HepG2 (cell line): ENCODE measurements at regions not wholly inside any gene's neighbourhood (a gene's known extent, or its start where the extent isn't known, plus 50 kb on each side); places are given as distances from the start of the nearest gene placed in this dataset.

Experiments used
- IKZF1 ChIP-seq: fragments of 450-650 bp; IDR thresholded peaks from 2 replicates; pipeline ENCODE4 v1.7.1; 2016
- IKZF4 ChIP-seq: sonication (generic); formaldehyde crosslinking; IDR thresholded peaks from 2 replicates; pipeline ENCODE4 v1.5.1; 2020; ENCODE audit warnings: borderline replicate concordance, mild to moderate bottlenecking, low read depth, missing genetic modification reagents; ENCODE audit errors: not compliant biosample characterization
- SP140L ChIP-seq: sonication (generic); formaldehyde crosslinking; IDR thresholded peaks from 2 replicates; pipeline ENCODE4 v1.4.0; 2020; ENCODE audit warnings: missing genetic modification reagents, borderline replicate concordance
- STAG1 ChIP-seq: sonication (generic); formaldehyde crosslinking; IDR thresholded peaks from 2 replicates; pipeline ENCODE4 v1.4.0; 2020; ENCODE audit warnings: missing genetic modification reagents
- TARDBP ChIP-seq: sonication (generic); formaldehyde crosslinking; IDR thresholded peaks from 2 replicates; pipeline ENCODE4 v1.8.0; 2022; ENCODE audit warnings: mild to moderate bottlenecking, missing genetic modification reagents
- ZNF253 ChIP-seq: sonication (generic); formaldehyde crosslinking; IDR thresholded peaks from 2 replicates; pipeline ENCODE4 v1.8.0; 2022; ENCODE audit warnings: mild to moderate bottlenecking, missing genetic modification reagents, borderline replicate concordance
- ZNF781 ChIP-seq: sonication (generic); formaldehyde crosslinking; IDR thresholded peaks from 2 replicates; pipeline ENCODE4 v1.5.1; 2020; ENCODE audit warnings: borderline replicate concordance, mild to moderate bottlenecking, missing genetic modification reagents; ENCODE audit errors: not compliant biosample characterization
- TF ChIP-seq, protein P1 (sequence below): sonication (generic); formaldehyde crosslinking; IDR thresholded peaks from 2 replicates; pipeline ENCODE4 v1.5.0; 2020; ENCODE audit warnings: mild to moderate bottlenecking, missing genetic modification reagents
- TF ChIP-seq, protein P2 (sequence below): sonication (generic); formaldehyde crosslinking; IDR thresholded peaks from 2 replicates; pipeline ENCODE4 v1.4.0; 2020; ENCODE audit warnings: missing genetic modification reagents
- TF ChIP-seq, protein P3 (sequence below): sonication (generic); formaldehyde crosslinking; IDR thresholded peaks from 2 replicates; pipeline ENCODE4 v1.5.1; 2020; ENCODE audit warnings: missing genetic modification reagents, mild to moderate bottlenecking, borderline replicate concordance
- TF ChIP-seq, protein P4 (sequence below): sonication (generic); formaldehyde crosslinking; IDR thresholded peaks from 2 replicates; pipeline ENCODE4 v1.4.0; 2020; ENCODE audit warnings: missing genetic modification reagents
- TF ChIP-seq, protein P5 (sequence below): IDR thresholded peaks from 2 replicates; pipeline ENCODE4 v1.6.1; 2012; ENCODE audit warnings: inconsistent platforms
- TF ChIP-seq, protein P6 (sequence below): sonication (generic); formaldehyde crosslinking; conservative IDR thresholded peaks from 2 replicates; pipeline ENCODE4 v1.8.0; 2022; ENCODE audit warnings: low read depth, missing genetic modification reagents
- TF ChIP-seq, protein P7 (sequence below): sonication (generic); formaldehyde crosslinking; IDR thresholded peaks from 2 replicates; pipeline ENCODE4 v1.5.0; 2020; ENCODE audit warnings: mild to moderate bottlenecking, missing genetic modification reagents, moderate library complexity

DNA sequence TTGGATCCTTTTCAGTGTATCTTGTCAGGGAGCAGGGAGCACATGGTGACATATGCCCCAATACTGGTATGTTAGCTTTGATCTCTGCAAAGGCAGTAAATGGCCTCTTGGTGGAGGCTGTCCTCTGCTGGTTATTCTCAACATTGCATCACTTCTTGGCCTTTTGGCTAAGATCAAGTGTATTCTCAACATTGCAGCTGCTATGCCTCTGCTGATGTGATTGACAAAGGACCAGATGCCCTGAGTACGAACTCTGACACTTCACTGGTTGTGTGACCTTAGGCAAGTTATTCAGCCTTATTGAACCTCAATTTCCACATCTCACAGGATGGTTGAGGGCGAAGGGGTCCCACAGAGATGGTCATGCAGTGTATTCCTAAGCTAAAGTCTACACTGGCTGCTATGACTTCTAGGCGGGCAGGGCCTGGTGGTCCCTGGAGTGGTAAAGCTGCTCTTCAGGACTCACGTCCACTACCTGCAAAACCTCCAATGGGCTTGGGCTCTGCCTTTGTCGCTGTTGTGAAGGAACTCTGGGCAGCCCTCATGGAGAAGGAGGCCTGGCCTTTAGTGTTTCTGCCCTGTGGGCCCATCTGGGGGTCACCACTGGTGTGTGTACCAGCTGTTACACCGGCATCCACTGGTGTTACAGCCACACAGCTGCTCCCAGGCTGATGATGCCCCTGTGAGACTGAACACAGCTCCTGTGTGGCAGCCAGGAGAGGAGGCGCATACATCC, 64.8 kb downstream of the DNTTIP2 start (continued):
- TF ChIP-seq, protein P1, sequence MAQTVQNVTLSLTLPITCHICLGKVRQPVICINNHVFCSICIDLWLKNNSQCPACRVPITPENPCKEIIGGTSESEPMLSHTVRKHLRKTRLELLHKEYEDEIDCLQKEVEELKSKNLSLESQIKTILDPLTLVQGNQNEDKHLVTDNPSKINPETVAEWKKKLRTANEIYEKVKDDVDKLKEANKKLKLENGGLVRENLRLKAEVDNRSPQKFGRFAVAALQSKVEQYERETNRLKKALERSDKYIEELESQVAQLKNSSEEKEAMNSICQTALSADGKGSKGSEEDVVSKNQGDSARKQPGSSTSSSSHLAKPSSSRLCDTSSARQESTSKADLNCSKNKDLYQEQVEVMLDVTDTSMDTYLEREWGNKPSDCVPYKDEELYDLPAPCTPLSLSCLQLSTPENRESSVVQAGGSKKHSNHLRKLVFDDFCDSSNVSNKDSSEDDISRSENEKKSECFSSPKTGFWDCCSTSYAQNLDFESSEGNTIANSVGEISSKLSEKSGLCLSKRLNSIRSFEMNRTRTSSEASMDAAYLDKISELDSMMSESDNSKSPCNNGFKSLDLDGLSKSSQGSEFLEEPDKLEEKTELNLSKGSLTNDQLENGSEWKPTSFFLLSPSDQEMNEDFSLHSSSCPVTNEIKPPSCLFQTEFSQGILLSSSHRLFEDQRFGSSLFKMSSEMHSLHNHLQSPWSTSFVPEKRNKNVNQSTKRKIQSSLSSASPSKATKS (CRISPR knock-in tag) = no peak
- TF ChIP-seq, protein P2, sequence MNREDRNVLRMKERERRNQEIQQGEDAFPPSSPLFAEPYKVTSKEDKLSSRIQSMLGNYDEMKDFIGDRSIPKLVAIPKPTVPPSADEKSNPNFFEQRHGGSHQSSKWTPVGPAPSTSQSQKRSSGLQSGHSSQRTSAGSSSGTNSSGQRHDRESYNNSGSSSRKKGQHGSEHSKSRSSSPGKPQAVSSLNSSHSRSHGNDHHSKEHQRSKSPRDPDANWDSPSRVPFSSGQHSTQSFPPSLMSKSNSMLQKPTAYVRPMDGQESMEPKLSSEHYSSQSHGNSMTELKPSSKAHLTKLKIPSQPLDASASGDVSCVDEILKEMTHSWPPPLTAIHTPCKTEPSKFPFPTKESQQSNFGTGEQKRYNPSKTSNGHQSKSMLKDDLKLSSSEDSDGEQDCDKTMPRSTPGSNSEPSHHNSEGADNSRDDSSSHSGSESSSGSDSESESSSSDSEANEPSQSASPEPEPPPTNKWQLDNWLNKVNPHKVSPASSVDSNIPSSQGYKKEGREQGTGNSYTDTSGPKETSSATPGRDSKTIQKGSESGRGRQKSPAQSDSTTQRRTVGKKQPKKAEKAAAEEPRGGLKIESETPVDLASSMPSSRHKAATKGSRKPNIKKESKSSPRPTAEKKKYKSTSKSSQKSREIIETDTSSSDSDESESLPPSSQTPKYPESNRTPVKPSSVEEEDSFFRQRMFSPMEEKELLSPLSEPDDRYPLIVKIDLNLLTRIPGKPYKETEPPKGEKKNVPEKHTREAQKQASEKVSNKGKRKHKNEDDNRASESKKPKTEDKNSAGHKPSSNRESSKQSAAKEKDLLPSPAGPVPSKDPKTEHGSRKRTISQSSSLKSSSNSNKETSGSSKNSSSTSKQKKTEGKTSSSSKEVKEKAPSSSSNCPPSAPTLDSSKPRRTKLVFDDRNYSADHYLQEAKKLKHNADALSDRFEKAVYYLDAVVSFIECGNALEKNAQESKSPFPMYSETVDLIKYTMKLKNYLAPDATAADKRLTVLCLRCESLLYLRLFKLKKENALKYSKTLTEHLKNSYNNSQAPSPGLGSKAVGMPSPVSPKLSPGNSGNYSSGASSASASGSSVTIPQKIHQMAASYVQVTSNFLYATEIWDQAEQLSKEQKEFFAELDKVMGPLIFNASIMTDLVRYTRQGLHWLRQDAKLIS (CRISPR knock-in tag) = no peak
- TF ChIP-seq SP140L (CRISPR knock-in tag) = 0 out of 2 replicates have a peak, but pooled peaks have one; percentile 33
- TF ChIP-seq, protein P3, sequence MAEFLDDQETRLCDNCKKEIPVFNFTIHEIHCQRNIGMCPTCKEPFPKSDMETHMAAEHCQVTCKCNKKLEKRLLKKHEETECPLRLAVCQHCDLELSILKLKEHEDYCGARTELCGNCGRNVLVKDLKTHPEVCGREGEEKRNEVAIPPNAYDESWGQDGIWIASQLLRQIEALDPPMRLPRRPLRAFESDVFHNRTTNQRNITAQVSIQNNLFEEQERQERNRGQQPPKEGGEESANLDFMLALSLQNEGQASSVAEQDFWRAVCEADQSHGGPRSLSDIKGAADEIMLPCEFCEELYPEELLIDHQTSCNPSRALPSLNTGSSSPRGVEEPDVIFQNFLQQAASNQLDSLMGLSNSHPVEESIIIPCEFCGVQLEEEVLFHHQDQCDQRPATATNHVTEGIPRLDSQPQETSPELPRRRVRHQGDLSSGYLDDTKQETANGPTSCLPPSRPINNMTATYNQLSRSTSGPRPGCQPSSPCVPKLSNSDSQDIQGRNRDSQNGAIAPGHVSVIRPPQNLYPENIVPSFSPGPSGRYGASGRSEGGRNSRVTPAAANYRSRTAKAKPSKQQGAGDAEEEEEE = no peak
- TF ChIP-seq, protein P4, sequence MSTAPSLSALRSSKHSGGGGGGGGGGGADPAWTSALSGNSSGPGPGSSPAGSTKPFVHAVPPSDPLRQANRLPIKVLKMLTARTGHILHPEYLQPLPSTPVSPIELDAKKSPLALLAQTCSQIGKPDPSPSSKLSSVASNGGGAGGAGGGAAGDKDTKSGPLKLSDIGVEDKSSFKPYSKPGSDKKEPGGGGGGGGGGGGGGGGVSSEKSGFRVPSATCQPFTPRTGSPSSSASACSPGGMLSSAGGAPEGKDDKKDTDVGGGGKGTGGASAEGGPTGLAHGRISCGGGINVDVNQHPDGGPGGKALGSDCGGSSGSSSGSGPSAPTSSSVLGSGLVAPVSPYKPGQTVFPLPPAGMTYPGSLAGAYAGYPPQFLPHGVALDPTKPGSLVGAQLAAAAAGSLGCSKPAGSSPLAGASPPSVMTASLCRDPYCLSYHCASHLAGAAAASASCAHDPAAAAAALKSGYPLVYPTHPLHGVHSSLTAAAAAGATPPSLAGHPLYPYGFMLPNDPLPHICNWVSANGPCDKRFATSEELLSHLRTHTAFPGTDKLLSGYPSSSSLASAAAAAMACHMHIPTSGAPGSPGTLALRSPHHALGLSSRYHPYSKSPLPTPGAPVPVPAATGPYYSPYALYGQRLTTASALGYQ (CRISPR knock-in tag) = no peak
- no peak for TF ChIP-seq IKZF1
- TF ChIP-seq, protein P5, sequence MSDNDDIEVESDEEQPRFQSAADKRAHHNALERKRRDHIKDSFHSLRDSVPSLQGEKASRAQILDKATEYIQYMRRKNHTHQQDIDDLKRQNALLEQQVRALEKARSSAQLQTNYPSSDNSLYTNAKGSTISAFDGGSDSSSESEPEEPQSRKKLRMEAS = peak; percentile 74
- TF ChIP-seq ZNF781 (CRISPR knock-in tag) = no peak
- TF ChIP-seq TARDBP (CRISPR knock-in tag) = no peak
- peak; percentile 100 for TF ChIP-seq STAG1 (CRISPR knock-in tag)
- TF ChIP-seq ZNF253 (CRISPR knock-in tag) = no peak
- TF ChIP-seq, protein P6, sequence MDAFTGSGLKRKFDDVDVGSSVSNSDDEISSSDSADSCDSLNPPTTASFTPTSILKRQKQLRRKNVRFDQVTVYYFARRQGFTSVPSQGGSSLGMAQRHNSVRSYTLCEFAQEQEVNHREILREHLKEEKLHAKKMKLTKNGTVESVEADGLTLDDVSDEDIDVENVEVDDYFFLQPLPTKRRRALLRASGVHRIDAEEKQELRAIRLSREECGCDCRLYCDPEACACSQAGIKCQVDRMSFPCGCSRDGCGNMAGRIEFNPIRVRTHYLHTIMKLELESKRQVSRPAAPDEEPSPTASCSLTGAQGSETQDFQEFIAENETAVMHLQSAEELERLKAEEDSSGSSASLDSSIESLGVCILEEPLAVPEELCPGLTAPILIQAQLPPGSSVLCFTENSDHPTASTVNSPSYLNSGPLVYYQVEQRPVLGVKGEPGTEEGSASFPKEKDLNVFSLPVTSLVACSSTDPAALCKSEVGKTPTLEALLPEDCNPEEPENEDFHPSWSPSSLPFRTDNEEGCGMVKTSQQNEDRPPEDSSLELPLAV (CRISPR knock-in tag) = no peak
- TF ChIP-seq, protein P7, sequence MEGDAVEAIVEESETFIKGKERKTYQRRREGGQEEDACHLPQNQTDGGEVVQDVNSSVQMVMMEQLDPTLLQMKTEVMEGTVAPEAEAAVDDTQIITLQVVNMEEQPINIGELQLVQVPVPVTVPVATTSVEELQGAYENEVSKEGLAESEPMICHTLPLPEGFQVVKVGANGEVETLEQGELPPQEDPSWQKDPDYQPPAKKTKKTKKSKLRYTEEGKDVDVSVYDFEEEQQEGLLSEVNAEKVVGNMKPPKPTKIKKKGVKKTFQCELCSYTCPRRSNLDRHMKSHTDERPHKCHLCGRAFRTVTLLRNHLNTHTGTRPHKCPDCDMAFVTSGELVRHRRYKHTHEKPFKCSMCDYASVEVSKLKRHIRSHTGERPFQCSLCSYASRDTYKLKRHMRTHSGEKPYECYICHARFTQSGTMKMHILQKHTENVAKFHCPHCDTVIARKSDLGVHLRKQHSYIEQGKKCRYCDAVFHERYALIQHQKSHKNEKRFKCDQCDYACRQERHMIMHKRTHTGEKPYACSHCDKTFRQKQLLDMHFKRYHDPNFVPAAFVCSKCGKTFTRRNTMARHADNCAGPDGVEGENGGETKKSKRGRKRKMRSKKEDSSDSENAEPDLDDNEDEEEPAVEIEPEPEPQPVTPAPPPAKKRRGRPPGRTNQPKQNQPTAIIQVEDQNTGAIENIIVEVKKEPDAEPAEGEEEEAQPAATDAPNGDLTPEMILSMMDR (CRISPR knock-in tag) = peak; percentile 99
- no peak for TF ChIP-seq IKZF4
